GM10266 (cell line): ENCODE measurements at regions not wholly inside any gene's neighbourhood (a gene's known extent, or its start where the extent isn't known, plus 50 kb on each side); places are given as distances from the start of the nearest gene placed in this dataset.

Experiments used
- DNase-seq: peaks from one replicate; pipeline ENCODE4 v3.0.0; 2012; ENCODE audit errors: extremely low spot score
- CTCF ChIP-seq: IDR thresholded peaks from 2 replicates; pipeline ENCODE4 v1.5.1; 2012; ENCODE audit warnings: mild to moderate bottlenecking, low read depth; ENCODE audit not compliant: control insufficient read depth, insufficient read depth; ENCODE audit errors: missing control alignments

DNA sequence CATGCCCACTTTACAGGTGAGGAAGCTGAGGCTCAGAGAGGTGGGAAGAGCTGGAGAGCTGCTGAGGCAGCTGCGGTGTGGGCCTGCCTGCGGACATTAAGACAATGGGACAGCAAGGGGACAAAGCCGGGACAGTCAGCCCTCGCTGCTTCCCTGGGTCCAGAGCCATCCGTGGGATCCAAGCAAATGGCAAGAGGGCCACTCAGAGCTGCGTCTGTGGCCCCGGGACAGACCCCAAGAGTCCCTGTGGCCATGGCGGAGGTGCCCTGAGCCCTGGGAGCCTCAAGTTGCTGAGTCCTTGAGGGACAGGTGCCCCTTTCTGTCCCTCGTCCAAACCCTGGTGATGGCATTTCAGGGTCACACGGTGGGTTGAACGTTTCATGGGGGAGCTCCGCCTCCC, 191.9 kb downstream of the OLFM1 start:
- DNase-seq = no peak
- TF ChIP-seq CTCF = no peak

DNA sequence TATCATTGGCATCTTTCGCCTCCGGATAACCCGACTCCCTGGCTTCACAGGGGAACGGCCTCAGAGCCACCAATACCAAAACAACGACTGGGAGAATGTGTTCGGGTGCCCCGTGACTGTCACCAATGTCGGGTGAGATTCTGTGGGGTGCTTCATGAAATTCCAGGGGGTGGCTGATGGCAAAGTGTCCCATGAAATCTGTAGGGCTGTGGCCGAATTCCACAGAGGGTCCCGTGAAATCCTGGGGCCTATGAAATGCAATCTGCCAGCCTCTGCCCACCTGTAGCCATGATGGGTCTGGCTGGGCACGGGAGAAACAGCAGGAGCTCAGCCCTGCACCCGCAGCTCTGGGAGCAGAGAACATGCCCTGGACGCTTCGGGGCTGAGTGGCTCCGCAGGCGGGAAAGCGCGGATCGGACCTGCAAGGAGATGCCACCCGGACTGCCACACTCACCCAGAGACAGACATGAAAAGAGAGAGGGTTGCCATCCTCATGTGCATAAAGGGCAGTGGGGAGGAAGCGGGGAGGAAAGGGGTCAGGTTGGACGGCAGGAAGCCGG, 192.4 kb downstream of the OLFM1 start:
- no peak for TF ChIP-seq CTCF
- DNase-seq = no peak

DNA sequence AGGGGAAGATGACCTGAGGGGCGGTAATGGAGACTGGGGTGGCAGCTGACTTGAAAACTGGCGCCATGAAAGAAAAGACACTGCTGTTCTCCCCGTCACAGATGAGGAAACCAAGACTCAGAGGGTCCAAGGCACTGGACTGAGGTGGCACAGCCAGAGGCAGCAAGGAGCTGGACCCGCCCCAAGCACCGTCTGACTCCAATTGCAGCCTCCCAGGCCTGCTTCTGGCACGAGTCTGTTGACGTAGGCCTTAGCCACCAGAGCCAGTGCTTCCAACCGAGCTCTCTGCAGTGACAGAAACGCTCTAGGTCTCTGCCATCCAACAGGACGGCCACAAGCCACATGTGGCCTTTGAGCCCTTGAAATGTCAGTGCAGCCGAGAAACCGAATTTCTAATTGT, 193.2 kb downstream of the OLFM1 start:
- TF ChIP-seq CTCF = no peak
- DNase-seq = no peak

GRCh38 chr9:135281151-135281550, 193.7 kb downstream of the OLFM1 start:
- TF ChIP-seq CTCF = no peak
- DNase-seq = no peak

DNA sequence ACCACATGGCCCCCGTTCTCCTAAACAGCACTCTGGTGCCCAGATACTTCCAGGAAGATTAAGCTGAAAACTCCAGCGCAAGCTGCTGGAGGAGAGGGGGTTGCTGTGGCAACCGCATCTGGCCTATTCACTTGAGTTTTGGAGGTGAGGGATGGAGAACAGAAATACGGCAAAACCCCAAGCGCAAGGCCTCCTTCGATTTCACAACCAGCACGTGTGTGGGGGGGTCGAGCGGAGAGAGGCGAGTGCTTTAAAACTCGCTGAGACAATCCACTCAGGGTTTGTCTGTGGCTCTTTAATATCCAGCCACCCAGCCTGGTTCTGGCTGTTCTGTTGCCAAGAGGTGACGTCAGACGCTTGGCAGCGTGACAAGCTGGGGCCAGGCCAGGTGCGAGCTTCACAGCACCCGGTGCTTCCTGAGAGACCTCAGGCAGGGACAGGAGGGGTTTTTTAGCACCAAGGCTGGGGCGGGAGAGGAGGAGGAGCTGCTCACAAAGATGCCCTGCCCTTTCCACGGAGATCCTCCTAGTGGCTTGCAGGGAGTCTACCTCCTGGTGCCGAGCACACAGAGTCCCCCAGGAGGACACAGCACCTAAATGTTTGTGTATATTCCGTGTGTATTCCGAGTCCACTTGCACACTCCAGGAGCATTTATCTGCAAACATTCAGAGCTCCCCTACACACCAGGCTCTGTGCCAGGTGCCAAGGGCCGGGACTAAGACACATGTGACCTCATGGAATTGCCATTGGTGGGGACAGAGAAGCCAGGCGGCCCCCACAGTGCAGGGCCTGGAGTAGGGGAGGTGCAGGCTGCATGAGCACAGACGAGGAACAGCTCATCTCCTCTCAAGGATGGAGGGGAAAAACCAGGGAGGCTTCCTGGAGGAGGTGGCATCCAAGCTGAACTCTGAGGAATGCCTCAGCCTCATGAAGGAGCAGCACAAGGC, 194.6 kb downstream of the OLFM1 start:
- no peak for DNase-seq
- TF ChIP-seq CTCF = no peak

DNA sequence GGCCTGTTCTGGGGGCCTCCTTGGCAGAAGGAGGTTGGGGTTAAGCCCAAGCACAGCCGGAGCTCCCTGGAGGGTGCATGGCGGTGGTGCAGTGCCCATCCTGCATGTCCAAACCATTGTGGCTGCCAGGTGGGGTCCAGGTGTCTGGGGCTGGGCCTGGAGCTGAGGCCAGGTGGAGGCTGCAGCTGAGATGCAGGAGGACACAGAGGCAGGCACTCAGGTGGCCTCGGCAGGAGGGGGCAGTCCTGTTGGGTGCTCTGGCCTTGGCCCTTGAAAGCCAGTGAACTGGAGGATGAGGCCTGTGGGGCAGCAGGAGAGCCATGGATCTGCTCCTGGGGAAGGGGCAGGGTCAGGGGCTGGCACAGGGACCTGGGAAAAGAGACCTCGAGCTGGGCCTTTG, 195.3 kb downstream of the OLFM1 start:
- TF ChIP-seq CTCF = no peak
- no peak for DNase-seq

- no peak for TF ChIP-seq CTCF
- DNase-seq = no peak
Observed at GRCh38 chr9:135283671-135284070, 195.9 kb upstream of the PPP1R26 start.
